ENCODE measurements at regions not wholly inside any gene's neighbourhood (a gene's known extent, or its start where the extent isn't known, plus 50 kb on each side); places are given as distances from the start of the nearest gene placed in this dataset.
"Not testable (repeated sequence)": the region's sequence is repeated elsewhere in the genome, so short reads cannot be mapped to it uniquely, and the experiment has no call there.

- DNase-seq (ENCODE audit: low spot score) (peak; percentile 23), ATAC-seq (ENCODE audit: low read depth) (no peak)
- Histone ChIP-seq H3K9me3 (ENCODE audit: severe bottlenecking) (no peaks in the 10 kb centered on the region), H3K27me3 (ENCODE audit: insufficient read depth, poor library complexity, severe bottlenecking) (peaks cover 18% of the 10 kb centered on the region), H3K4me3 (ENCODE audit: severe bottlenecking) (no peak overlapping the region), H3K27ac (ENCODE audit: poor library complexity, severe bottlenecking) (no peak overlapping the region), H3K4me1 (ENCODE audit: insufficient read depth, poor library complexity, severe bottlenecking) (no peaks in the 10 kb centered on the region), H3K36me3 (ENCODE audit: low read depth) (no peaks in the 10 kb centered on the region)
- TF ChIP-seq CTCF (IDR thresholded peaks at IDR 0.05; ENCODE audit: poor library complexity, severe bottlenecking), result no peak
These were observed 308.4 kb downstream of the RPS24 start for GRCh38 chr10:78341953-78342614.

DNA sequence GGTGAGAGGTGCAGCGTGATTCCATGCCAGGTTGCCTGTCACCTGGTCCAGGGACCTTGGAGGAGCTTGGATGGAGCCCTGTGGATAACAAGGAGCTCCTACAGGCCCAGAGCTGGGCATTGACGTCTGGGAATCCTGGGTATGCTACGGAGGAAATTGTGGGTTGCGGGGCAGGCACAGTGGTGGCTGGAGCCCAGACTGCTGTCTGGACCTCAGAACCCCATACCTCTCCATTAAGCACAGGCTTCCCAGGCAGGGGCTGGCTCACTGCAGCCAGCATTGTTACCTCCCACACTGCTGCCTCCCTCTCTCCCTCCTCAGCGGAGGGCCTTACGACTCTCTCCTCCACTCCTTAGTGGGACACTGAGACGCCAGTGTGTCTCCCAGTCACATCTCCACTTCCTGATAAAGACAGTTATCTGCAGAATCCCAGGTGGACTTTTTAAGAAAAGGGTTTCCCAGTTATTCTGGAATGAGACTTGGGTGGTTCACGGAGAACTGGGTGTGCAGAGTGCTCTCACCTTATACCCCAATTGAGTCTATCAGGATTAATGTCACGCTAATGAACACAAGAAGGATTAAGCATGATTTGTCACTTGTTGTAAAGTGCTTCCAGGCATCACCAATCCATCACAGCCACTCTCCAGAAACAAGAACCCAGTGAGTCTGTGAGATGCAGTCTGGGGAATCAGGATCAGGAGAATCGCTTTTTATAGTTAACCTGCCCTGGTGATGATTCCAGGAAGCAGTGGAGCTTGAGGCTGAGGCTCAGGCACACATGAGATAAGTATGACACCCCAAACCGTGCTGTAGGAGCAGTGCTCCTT is 309.4 kb downstream of the RPS24 start:
- Histone ChIP-seq H3K27me3 (ENCODE audit: insufficient read depth, poor library complexity, severe bottlenecking) (peaks cover 18% of the 10 kb centered on the region), H3K9me3 (ENCODE audit: severe bottlenecking) (no peaks in the 10 kb centered on the region), H3K27ac (ENCODE audit: poor library complexity, severe bottlenecking) (no peak overlapping the region), H3K36me3 (ENCODE audit: low read depth) (no peaks in the 10 kb centered on the region), H3K4me1 (ENCODE audit: insufficient read depth, poor library complexity, severe bottlenecking) (no peaks in the 10 kb centered on the region), H3K4me3 (ENCODE audit: severe bottlenecking) (no peak overlapping the region)
- DNase-seq (ENCODE audit: low spot score) (peak; percentile 20), ATAC-seq (ENCODE audit: low read depth) (no peak)
- no peak for TF ChIP-seq CTCF (IDR thresholded peaks at IDR 0.05; ENCODE audit: poor library complexity, severe bottlenecking)

GRCh38 chr10:78344257-78344656 is 310.6 kb downstream of the RPS24 start:
- not testable (repeated sequence) for H3K4me3 ChIP-seq (ENCODE audit: severe bottlenecking); H3K4me1 ChIP-seq (ENCODE audit: insufficient read depth, poor library complexity, severe bottlenecking); ATAC-seq (ENCODE audit: low read depth); H3K9me3 ChIP-seq (ENCODE audit: severe bottlenecking); H3K27ac ChIP-seq (ENCODE audit: poor library complexity, severe bottlenecking); DNase-seq (ENCODE audit: low spot score); H3K36me3 ChIP-seq (ENCODE audit: low read depth)
- peaks cover 18% of the 10 kb centered on the region for H3K27me3 ChIP-seq (ENCODE audit: insufficient read depth, poor library complexity, severe bottlenecking)

GRCh38 chr10:78345515-78345914 is 311.9 kb downstream of the RPS24 start:
- peak; percentile 5 for DNase-seq (ENCODE audit: low spot score)
- H3K4me1 ChIP-seq (ENCODE audit: insufficient read depth, poor library complexity, severe bottlenecking); H3K9me3 ChIP-seq (ENCODE audit: severe bottlenecking); H3K4me3 ChIP-seq (ENCODE audit: severe bottlenecking); ATAC-seq (ENCODE audit: low read depth); H3K36me3 ChIP-seq (ENCODE audit: low read depth); H3K27ac ChIP-seq (ENCODE audit: poor library complexity, severe bottlenecking): not testable (repeated sequence)
- peaks cover 14% of the 10 kb centered on the region for H3K27me3 ChIP-seq (ENCODE audit: insufficient read depth, poor library complexity, severe bottlenecking)

DNA sequence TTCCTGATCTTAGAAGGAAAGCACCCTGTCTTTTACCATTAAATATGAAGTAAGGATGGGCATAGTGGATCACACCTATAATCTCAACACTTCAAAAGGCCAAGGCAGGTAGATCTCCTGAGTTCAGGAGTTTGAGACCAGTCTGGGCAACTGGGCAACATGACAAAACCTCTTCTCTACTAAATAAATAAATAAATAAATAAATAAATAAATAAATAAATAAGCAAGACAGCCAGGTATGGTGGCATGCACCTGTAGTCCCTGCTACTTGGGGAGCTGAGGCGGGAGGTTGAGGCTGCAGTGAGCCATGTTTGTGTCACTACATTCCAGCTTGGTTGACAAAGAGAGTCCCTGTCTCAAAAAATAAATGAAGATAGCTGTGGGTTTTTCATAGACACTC is 313.1 kb downstream of the RPS24 start:
- no peak for TF ChIP-seq CTCF (IDR thresholded peaks at IDR 0.05; ENCODE audit: poor library complexity, severe bottlenecking)
- DNase-seq (ENCODE audit: low spot score) (no peak), ATAC-seq (ENCODE audit: low read depth) (no peak)
- no peak overlapping the region for H3K27ac ChIP-seq (ENCODE audit: poor library complexity, severe bottlenecking)
- H3K9me3 ChIP-seq (ENCODE audit: severe bottlenecking), result no peaks in the 10 kb centered on the region
- H3K27me3 ChIP-seq (ENCODE audit: insufficient read depth, poor library complexity, severe bottlenecking), result peaks cover 8% of the 10 kb centered on the region
- H3K4me3 ChIP-seq (ENCODE audit: severe bottlenecking), result no peak overlapping the region
- H3K4me1 ChIP-seq (ENCODE audit: insufficient read depth, poor library complexity, severe bottlenecking), result no peaks in the 10 kb centered on the region
- H3K36me3 ChIP-seq (ENCODE audit: low read depth), result no peaks in the 10 kb centered on the region
